ENCODE measurements at regions not wholly inside any gene's neighbourhood (a gene's known extent, or its start where the extent isn't known, plus 50 kb on each side); places are given as distances from the start of the nearest gene placed in this dataset.

- no peak for TF ChIP-seq RXRA (IDR thresholded peaks at IDR 0.05; ENCODE audit: insufficient read depth, low read depth, low read length)
- TF ChIP-seq SIN3A (conservative IDR thresholded peaks at IDR 0.05 in 1 of 2, IDR thresholded peaks at IDR 0.05 in 1 of 2; ENCODE audit: low read depth in 1 of 2, low read length in 2 of 2), result no peak
- TF ChIP-seq EZH2 (IDR thresholded peaks at IDR 0.05; ENCODE audit: low read depth, low read length, severe bottlenecking), result no peak
- no peak for TF ChIP-seq CHD1 (IDR thresholded peaks at IDR 0.05; ENCODE audit: low read depth, low read length)
Observed at GRCh38 chr1:222927031-222927430, 112.2 kb downstream of the DISP1 start (continued).
